Brain microvascular endothelial cell (primary cell): ENCODE measurements at regions not wholly inside any gene's neighbourhood (a gene's known extent, or its start where the extent isn't known, plus 50 kb on each side); places are given as distances from the start of the nearest gene placed in this dataset.

ENCODE experiments used
- DNase-seq: peaks from one replicate; pipeline ENCODE4 v3.0.0-alpha.2; 2020
- H3K27ac ChIP-seq: fragments of 250-450 bp; sonication (Bioruptor Pico); 2 replicates; pipeline ENCODE4 v1.5.1; 2020; ENCODE audit warnings: mild to moderate bottlenecking, moderate library complexity
- H3K27me3 ChIP-seq: fragments of 250-450 bp; sonication (Bioruptor Pico); replicated peaks from 2 replicates; pipeline ENCODE4 v1.5.1; 2020; ENCODE audit warnings: mild to moderate bottlenecking
- H3K36me3 ChIP-seq: fragments of 250-450 bp; sonication (Bioruptor Pico); replicated peaks from 2 replicates; pipeline ENCODE4 v1.5.1; 2020; ENCODE audit warnings: mild to moderate bottlenecking
- H3K4me3 ChIP-seq: 2 replicates; pipeline ENCODE4 v1.5.1; 2011; ENCODE audit warnings: low read depth, mild to moderate bottlenecking, control low read depth, low read length, moderate library complexity
- in situ Hi-C: cut with HindIII; loops from 2 replicates; pipeline ENCODE4 v1.10.0; 2017; ENCODE audit warnings: low sequenced_read_pairs, low pct_ligation_motif_present
- TF ChIP-seq, protein P1 (sequence below): IDR thresholded peaks from 2 replicates; pipeline ENCODE4 v1.5.1; 2011; ENCODE audit warnings: low read depth, mild to moderate bottlenecking, moderate library complexity, low read length, control low read depth, inconsistent platforms; ENCODE audit errors: missing control alignments

DNA sequence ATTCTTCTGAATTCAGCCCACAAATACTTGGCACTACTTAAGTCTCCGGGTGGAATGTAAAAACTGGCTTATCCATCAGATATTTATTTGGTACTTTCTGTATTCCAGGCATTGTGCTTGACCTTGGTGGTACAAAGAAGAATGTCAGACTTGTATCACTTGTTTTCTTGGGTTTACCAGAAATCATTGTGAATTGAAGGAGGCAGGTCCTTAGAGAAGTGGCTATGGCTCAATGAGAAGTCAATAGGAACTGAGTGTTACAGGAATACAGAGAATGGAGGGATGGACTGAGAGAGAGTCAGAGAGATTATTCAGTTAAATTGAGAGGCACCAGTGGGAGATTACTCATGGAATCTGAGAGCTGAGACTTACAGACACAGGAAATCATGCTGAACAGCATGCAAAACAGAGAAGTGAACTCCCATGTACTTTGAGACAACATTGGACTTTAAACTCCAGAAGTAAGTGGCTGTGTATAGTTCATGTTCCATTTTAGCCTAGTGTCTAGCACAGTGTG is 704.1 kb downstream of the CDH11 start:
- TF ChIP-seq, protein P1, sequence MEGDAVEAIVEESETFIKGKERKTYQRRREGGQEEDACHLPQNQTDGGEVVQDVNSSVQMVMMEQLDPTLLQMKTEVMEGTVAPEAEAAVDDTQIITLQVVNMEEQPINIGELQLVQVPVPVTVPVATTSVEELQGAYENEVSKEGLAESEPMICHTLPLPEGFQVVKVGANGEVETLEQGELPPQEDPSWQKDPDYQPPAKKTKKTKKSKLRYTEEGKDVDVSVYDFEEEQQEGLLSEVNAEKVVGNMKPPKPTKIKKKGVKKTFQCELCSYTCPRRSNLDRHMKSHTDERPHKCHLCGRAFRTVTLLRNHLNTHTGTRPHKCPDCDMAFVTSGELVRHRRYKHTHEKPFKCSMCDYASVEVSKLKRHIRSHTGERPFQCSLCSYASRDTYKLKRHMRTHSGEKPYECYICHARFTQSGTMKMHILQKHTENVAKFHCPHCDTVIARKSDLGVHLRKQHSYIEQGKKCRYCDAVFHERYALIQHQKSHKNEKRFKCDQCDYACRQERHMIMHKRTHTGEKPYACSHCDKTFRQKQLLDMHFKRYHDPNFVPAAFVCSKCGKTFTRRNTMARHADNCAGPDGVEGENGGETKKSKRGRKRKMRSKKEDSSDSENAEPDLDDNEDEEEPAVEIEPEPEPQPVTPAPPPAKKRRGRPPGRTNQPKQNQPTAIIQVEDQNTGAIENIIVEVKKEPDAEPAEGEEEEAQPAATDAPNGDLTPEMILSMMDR = no peak
- peak overlapping the region; percentile 7 for H3K27ac ChIP-seq
- in situ Hi-C loops = no loop called here
- no peaks in the 10 kb centered on the region for H3K27me3 ChIP-seq
- H3K36me3 ChIP-seq = no peaks in the 10 kb centered on the region
- DNase-seq = peak; percentile 45
- no peak overlapping the region for H3K4me3 ChIP-seq

DNA sequence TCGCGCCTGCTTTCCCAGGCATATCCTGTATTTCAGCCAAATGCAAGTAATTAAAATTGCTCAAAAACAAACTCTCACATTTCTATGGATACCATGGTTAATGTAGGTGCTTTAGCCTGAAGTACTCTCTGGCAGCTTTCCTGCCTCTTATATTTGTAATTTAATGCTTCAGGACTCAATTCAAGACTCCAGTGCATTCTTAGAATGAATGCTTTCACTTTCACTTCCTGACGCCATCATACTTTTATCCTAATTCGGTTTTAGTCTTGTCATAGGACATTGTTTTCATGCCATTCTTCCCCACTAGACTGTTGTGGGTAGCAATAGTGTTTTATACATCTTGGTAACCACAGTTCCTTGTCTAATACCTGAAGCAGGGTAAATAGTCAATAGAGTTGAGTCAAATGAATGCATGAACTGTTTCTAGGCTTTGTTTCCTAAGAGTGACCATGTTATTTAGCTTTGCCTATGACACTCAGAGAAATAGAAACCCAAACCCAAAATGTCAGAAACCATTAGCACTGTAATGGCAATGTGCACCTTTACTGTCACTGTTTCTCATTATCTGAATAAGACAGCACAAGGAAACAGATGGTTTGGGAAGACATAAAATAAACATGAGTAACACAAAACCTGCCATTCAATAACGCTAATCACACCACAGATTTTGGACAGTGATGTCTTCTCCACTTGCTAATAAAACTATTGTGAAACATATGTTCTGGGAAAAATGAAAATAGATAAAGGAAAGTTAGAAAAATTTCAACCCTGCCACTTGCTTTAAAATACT is 705.5 kb downstream of the CDH11 start:
- TF ChIP-seq, protein P1 = no peak
- peak overlapping the region; percentile 67 for H3K27ac ChIP-seq
- peak; percentile 67 for DNase-seq
- peak overlapping the region; percentile 26 for H3K4me3 ChIP-seq
- H3K27me3 ChIP-seq = no peaks in the 10 kb centered on the region
- no peaks in the 10 kb centered on the region for H3K36me3 ChIP-seq
- in situ Hi-C loops = no loop called here

DNA sequence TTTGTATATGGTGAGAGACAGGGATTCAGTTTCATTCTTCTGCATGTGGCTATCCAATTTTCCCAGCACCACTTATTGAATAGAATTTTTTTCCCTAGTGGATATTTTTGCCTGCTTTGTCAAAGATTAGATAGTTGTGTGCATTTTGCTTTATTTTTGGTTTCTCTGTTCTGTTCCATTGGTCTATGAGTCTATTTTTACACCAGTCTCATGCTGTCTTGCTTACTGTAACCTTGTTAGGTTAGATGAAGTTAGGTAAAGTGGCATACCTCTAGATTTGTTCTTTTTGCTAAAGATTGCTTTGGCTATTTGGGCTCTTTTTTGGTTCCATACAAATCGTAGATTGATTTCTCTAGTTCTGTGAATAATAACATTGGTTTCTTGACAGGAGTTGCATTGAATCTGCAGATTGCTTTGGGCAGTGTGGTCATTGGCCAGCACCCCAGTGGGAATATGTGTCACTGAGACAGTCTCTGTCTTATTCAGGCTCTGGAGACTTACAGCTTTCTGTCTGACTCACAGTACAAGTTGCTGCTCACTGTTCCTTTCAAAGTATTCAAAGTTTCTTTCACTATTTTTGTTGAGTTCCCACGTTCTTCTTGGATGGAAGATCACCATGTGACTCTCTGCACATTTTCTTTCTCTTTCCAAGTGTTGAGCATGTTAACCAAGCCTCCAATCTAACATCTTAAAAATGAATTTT is 709.1 kb downstream of the CDH11 start:
- TF ChIP-seq, protein P1 = no peak
- peak; percentile 81 for DNase-seq
- in situ Hi-C loops = no loop called here
- no peak overlapping the region for H3K4me3 ChIP-seq
- H3K36me3 ChIP-seq = no peaks in the 10 kb centered on the region
- H3K27ac ChIP-seq = peak overlapping the region; percentile 5
- no peaks in the 10 kb centered on the region for H3K27me3 ChIP-seq

DNA sequence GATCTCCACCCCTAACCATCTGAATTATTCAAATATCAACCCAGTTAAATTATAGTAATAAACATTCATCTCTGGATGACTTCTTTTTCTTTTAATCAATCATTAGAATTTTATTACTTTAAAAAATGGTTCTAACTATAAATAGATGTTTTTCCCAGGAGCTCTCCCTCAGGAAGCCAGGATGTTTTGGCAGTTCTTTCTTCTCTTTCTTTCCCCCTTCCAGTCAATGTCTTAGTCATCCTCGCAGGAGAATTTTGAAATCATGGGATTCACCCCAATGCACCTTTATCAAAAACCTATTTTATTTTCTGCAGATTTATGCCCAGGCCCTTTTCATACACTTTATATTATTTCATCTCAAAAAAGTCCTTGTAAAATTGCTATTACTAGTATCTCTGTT is 711.6 kb downstream of the CDH11 start:
- DNase-seq = no peak
- Histone ChIP-seq H3K4me3 (no peak overlapping the region), H3K36me3 (no peaks in the 10 kb centered on the region), H3K27me3 (no peaks in the 10 kb centered on the region), H3K27ac (no peak overlapping the region)
- TF ChIP-seq, protein P1 = no peak
- in situ Hi-C loops = no loop called here

DNA sequence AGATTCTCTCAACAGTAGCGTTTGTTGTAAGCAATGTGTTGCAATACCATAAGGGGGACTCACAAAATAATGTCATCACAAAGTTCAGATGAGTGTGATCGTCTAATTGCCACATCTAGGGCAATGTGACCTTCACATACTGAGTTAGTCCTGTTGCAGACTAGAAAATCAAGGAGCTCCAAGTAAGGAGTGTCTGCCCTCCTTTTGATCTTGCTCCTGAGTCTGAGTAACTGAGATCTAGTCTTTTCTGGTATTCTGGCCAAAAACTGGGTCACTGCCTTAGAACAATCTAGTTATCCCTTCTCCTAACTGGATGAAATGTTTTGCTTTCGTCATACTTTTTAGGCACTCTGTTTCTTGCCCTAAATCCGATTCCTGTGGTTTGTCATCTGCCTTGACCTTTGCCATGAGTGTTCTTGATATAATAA is 712.1 kb downstream of the CDH11 start:
- Histone ChIP-seq H3K36me3 (no peaks in the 10 kb centered on the region), H3K4me3 (no peak overlapping the region), H3K27ac (no peak overlapping the region), H3K27me3 (no peaks in the 10 kb centered on the region)
- TF ChIP-seq, protein P1 = no peak
- no peak for DNase-seq
- in situ Hi-C loops = no loop called here
